ENCODE measurements at regions not wholly inside any gene's neighbourhood (a gene's known extent, or its start where the extent isn't known, plus 50 kb on each side); places are given as distances from the start of the nearest gene placed in this dataset.

- H3K27ac Mint-ChIP-seq (ENCODE audit: unreplicated experiment): no peak overlapping the region
- peaks cover 8% of the 10 kb centered on the region for H3K9me3 Mint-ChIP-seq (ENCODE audit: unreplicated experiment)
- H3K4me1 ChIP-seq: no peaks in the 10 kb centered on the region
- POLR2A ChIA-PET: no interaction called here
- H3K4me1 Mint-ChIP-seq (ENCODE audit: low read depth, unreplicated experiment): peaks cover 6% of the 10 kb centered on the region
- CTCF ChIA-PET: no interaction called here
- H3K27me3 Mint-ChIP-seq (ENCODE audit: insufficient read depth, unreplicated experiment): peaks cover 9% of the 10 kb centered on the region
- no peaks in the 10 kb centered on the region for H3K9me3 ChIP-seq
- H3K27me3 ChIP-seq (replicated peaks; ENCODE audit: control insufficient read depth, insufficient read depth, low read length): no peaks in the 10 kb centered on the region
- intact Hi-C loops (cut with micrococcal nuclease; ENCODE audit: unreplicated experiment): no loop called here
- H3K4me3 Mint-ChIP-seq (ENCODE audit: unreplicated experiment): no peak overlapping the region
- H3K36me3 Mint-ChIP-seq (ENCODE audit: insufficient read depth, unreplicated experiment): no peaks in the 10 kb centered on the region
- no TSS peak for BruUV-seq (replicated peaks)
- no peaks in the 10 kb centered on the region for H3K36me3 ChIP-seq (ENCODE audit: control insufficient read depth, insufficient read depth, low read length)
- H3K4me3 ChIP-seq (ENCODE audit: low read depth, low read length): no peak overlapping the region
- no peak for DNase-seq
- TF ChIP-seq CTCF (IDR thresholded peaks at IDR 0.05; ENCODE audit: insufficient read depth in 1 of 2, low read depth in 1 of 2, low read length in 1 of 2, severe bottlenecking in 1 of 2, unreplicated experiment in 1 of 2): no peak
Observed at GRCh38 chr5:54885636-54886035, 99.8 kb downstream of the ESM1 start.

GRCh38 chr5:54884195-54884536 is 101.2 kb downstream of the ESM1 start:
- Mint-ChIP-seq H3K9me3 (ENCODE audit: unreplicated experiment) (peaks cover 8% of the 10 kb centered on the region), H3K4me3 (ENCODE audit: unreplicated experiment) (no peak overlapping the region), H3K4me1 (ENCODE audit: low read depth, unreplicated experiment) (peaks cover 6% of the 10 kb centered on the region), H3K36me3 (ENCODE audit: insufficient read depth, unreplicated experiment) (no peaks in the 10 kb centered on the region), H3K27me3 (ENCODE audit: insufficient read depth, unreplicated experiment) (peaks cover 9% of the 10 kb centered on the region), H3K27ac (ENCODE audit: unreplicated experiment) (no peak overlapping the region)
- ChIA-PET CTCF (no interaction called here), POLR2A (no interaction called here)
- intact Hi-C loops (cut with micrococcal nuclease; ENCODE audit: unreplicated experiment): no loop called here
- no peak for TF ChIP-seq CTCF (IDR thresholded peaks at IDR 0.05; ENCODE audit: insufficient read depth in 1 of 2, low read depth in 1 of 2, low read length in 1 of 2, severe bottlenecking in 1 of 2, unreplicated experiment in 1 of 2)
- no peaks in the 10 kb centered on the region for H3K4me1 ChIP-seq
- no peaks in the 10 kb centered on the region for H3K27me3 ChIP-seq (replicated peaks; ENCODE audit: control insufficient read depth, insufficient read depth, low read length)
- H3K9me3 ChIP-seq: no peaks in the 10 kb centered on the region
- H3K36me3 ChIP-seq (ENCODE audit: control insufficient read depth, insufficient read depth, low read length): no peaks in the 10 kb centered on the region
- H3K4me3 ChIP-seq (ENCODE audit: low read depth, low read length): no peak overlapping the region
- DNase-seq: no peak
- BruUV-seq (replicated peaks): no TSS peak

- CTCF ChIA-PET: interaction anchor here (0.9 kb wide), 1 partner anchor 39 kb away, joined by 4 read pairs; no protein-coding TSS in a partner anchor
Observed at GRCh38 chr5:54883374-54884194, 101.8 kb downstream of the ESM1 start.

More at GRCh38 chr5:54883374-54884194, 101.8 kb downstream of the ESM1 start:
- Histone ChIP-seq H3K27me3 (replicated peaks; ENCODE audit: control insufficient read depth, insufficient read depth, low read length) (no peaks in the 10 kb centered on the region), H3K4me1 (no peaks in the 10 kb centered on the region), H3K4me3 (ENCODE audit: low read depth, low read length) (no peak overlapping the region), H3K36me3 (ENCODE audit: control insufficient read depth, insufficient read depth, low read length) (no peaks in the 10 kb centered on the region), H3K9me3 (no peaks in the 10 kb centered on the region)
- Mint-ChIP-seq H3K27ac (ENCODE audit: unreplicated experiment) (no peak overlapping the region), H3K27me3 (ENCODE audit: insufficient read depth, unreplicated experiment) (peaks cover 9% of the 10 kb centered on the region), H3K4me1 (ENCODE audit: low read depth, unreplicated experiment) (peaks cover 6% of the 10 kb centered on the region), H3K4me3 (ENCODE audit: unreplicated experiment) (peak overlapping the region; percentile 65), H3K36me3 (ENCODE audit: insufficient read depth, unreplicated experiment) (no peaks in the 10 kb centered on the region), H3K9me3 (ENCODE audit: unreplicated experiment) (peaks cover 8% of the 10 kb centered on the region)
- no peak for DNase-seq
- POLR2A ChIA-PET: no interaction called here
- no peak for TF ChIP-seq CTCF (IDR thresholded peaks at IDR 0.05; ENCODE audit: insufficient read depth in 1 of 2, low read depth in 1 of 2, low read length in 1 of 2, severe bottlenecking in 1 of 2, unreplicated experiment in 1 of 2)
- BruUV-seq (replicated peaks): no TSS peak
- intact Hi-C loops (cut with micrococcal nuclease; ENCODE audit: unreplicated experiment): no loop called here
